MM.1S (cell line): ENCODE measurements at regions not wholly inside any gene's neighbourhood (a gene's known extent, or its start where the extent isn't known, plus 50 kb on each side); places are given as distances from the start of the nearest gene placed in this dataset.

Experiments
- DNase-seq: peaks from one replicate; pipeline ENCODE4 v3.0.0-alpha.2; 2015
- H2AFZ ChIP-seq: fragments of 300-600 bp; sonication (generic); 2 replicates; pipeline ENCODE4 v1.6.0; 2016; ENCODE audit warnings: antibody characterized with exemption, low read length
- H3F3A ChIP-seq: fragments of 300-600 bp; sonication (generic); 2 replicates; pipeline ENCODE4 v1.6.1; 2016; ENCODE audit warnings: mild to moderate bottlenecking, antibody characterized with exemption, low read length, moderate library complexity, mixed read lengths; ENCODE audit not compliant: insufficient read depth
- H3K27ac ChIP-seq: fragments of 300-600 bp; sonication (generic); 2 replicates; pipeline ENCODE4 v1.5.1; 2016; ENCODE audit warnings: mild to moderate bottlenecking, low read length
- H3K27me3 ChIP-seq: fragments of 300-600 bp; sonication (generic); replicated peaks from 2 replicates; pipeline ENCODE4 v1.6.0; 2016; ENCODE audit warnings: low read length; ENCODE audit not compliant: insufficient read depth
- H3K36me3 ChIP-seq: fragments of 300-600 bp; sonication (generic); replicated peaks from 2 replicates; pipeline ENCODE4 v1.6.1; 2016; ENCODE audit warnings: mild to moderate bottlenecking, low read length, mixed read lengths; ENCODE audit not compliant: insufficient read depth
- H3K4me1 ChIP-seq: fragments of 300-600 bp; sonication (generic); 2 replicates; pipeline ENCODE4 v1.6.1; 2016; ENCODE audit warnings: low read length, mixed read lengths
- H3K4me2 ChIP-seq: fragments of 300-600 bp; sonication (generic); 2 replicates; pipeline ENCODE4 v1.6.0; 2016; ENCODE audit warnings: low read depth, low read length
- H3K4me3 ChIP-seq: fragments of 300-600 bp; sonication (generic); 2 replicates; pipeline ENCODE4 v1.5.1; 2016; ENCODE audit warnings: low read length, mixed read lengths
- H3K79me2 ChIP-seq: fragments of 300-600 bp; sonication (generic); 2 replicates; pipeline ENCODE4 v1.6.1; 2016; ENCODE audit warnings: mixed run types, low read length, mixed read lengths
- H3K9ac ChIP-seq: fragments of 300-600 bp; sonication (generic); 2 replicates; pipeline ENCODE4 v1.6.1; 2016; ENCODE audit warnings: low read length, mixed read lengths
- H3K9me2 ChIP-seq: fragments of 300-600 bp; sonication (generic); replicated peaks from 2 replicates; pipeline ENCODE4 v1.6.1; 2016; ENCODE audit warnings: mild to moderate bottlenecking, low read length, mixed read lengths; ENCODE audit not compliant: insufficient read depth
- H3K9me3 ChIP-seq: fragments of 300-600 bp; sonication (generic); replicated peaks from 2 replicates; pipeline ENCODE4 v1.6.1; 2016; ENCODE audit warnings: mild to moderate bottlenecking, low read length, mixed read lengths; ENCODE audit not compliant: insufficient read depth
- H4K20me1 ChIP-seq: fragments of 300-600 bp; sonication (generic); 2 replicates; pipeline ENCODE4 v1.6.1; 2016; ENCODE audit warnings: mild to moderate bottlenecking, low read length, moderate library complexity, mixed read lengths; ENCODE audit not compliant: insufficient read depth
- EZH2 ChIP-seq: fragments of 300-600 bp; sonication (generic); optimal IDR thresholded peaks from 2 replicates; pipeline ENCODE3; 2017; ENCODE audit warnings: low read depth, mild to moderate bottlenecking, antibody characterized with exemption, low read length, mixed read lengths
- EZH2phosphoT487 ChIP-seq: fragments of 300-600 bp; sonication (generic); IDR thresholded peaks from 2 replicates; pipeline ENCODE4 v1.6.1; 2018; ENCODE audit warnings: antibody characterized with exemption, low read length
- TF ChIP-seq, protein P1 (sequence below): fragments of 300-600 bp; sonication (generic); IDR thresholded peaks from 2 replicates; pipeline ENCODE4 v1.5.1; 2016; ENCODE audit warnings: antibody characterized with exemption, low read length, mixed read lengths

DNA sequence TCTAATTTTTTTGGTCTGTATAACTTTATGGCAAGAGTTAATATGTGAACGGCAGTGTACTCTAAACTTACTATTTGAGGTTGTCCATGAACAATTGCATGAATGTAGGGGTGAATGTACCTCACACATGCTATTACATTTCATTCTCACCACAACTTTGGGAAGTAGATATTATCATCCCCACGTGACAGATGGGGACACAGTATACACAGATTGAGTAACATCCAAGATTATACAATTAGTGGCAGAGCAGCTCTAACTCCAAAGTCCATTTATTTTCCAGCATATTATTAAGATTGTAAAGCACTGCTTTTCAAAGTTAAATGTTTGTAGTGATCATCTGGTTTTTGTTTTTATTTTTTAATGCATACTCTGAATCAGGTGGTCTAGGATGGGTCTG lies 622.1 kb upstream of the ZEB2 start:
- H3K9me3 ChIP-seq, result no peaks in the 10 kb centered on the region
- H3K4me1 ChIP-seq, result no peaks in the 10 kb centered on the region

DNA sequence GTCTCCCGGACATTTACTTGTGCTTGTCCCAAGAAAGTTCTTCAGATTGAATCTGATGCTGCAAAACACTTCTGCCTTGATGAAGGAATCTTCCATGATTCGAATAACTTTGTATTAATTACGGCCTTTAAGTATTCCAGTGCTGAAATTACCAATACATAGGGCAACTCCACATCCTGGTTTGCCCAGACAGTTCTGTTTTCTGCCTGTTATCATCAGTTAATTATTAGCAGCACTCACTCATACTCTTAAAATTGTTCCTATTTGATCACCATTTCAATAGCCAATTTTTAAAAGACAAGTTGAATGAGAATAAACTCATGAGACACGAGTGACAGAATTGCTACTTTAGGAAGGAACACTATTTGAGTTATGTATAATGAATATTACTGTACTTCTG lies 620.7 kb upstream of the ZEB2 start:
- Histone ChIP-seq H3K4me1 (no peaks in the 10 kb centered on the region), H3K9me3 (no peaks in the 10 kb centered on the region), H2AFZ (no peak overlapping the region), H3F3A (no peaks in the 10 kb centered on the region), H3K79me2 (no peaks in the 10 kb centered on the region), H3K9me2 (no peaks in the 10 kb centered on the region), H3K27me3 (no peaks in the 10 kb centered on the region), H3K9ac (no peak overlapping the region), H3K27ac (no peak overlapping the region), H3K4me2 (no peak overlapping the region), H3K4me3 (no peak overlapping the region), H4K20me1 (no peaks in the 10 kb centered on the region), H3K36me3 (no peaks in the 10 kb centered on the region)
- TF ChIP-seq EZH2phosphoT487 (no peak), EZH2 (no peak)
- TF ChIP-seq, protein P1, sequence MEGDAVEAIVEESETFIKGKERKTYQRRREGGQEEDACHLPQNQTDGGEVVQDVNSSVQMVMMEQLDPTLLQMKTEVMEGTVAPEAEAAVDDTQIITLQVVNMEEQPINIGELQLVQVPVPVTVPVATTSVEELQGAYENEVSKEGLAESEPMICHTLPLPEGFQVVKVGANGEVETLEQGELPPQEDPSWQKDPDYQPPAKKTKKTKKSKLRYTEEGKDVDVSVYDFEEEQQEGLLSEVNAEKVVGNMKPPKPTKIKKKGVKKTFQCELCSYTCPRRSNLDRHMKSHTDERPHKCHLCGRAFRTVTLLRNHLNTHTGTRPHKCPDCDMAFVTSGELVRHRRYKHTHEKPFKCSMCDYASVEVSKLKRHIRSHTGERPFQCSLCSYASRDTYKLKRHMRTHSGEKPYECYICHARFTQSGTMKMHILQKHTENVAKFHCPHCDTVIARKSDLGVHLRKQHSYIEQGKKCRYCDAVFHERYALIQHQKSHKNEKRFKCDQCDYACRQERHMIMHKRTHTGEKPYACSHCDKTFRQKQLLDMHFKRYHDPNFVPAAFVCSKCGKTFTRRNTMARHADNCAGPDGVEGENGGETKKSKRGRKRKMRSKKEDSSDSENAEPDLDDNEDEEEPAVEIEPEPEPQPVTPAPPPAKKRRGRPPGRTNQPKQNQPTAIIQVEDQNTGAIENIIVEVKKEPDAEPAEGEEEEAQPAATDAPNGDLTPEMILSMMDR, result no peak
- DNase-seq, result no peak

More for the DNA sequence above, 622.1 kb upstream of the ZEB2 start:
- Histone ChIP-seq H3K9ac (no peak overlapping the region), H4K20me1 (no peaks in the 10 kb centered on the region), H3K27ac (no peak overlapping the region), H3K27me3 (no peaks in the 10 kb centered on the region), H3K4me2 (no peak overlapping the region), H3F3A (no peaks in the 10 kb centered on the region), H3K9me2 (no peaks in the 10 kb centered on the region), H3K79me2 (no peaks in the 10 kb centered on the region), H3K36me3 (no peaks in the 10 kb centered on the region), H2AFZ (no peak overlapping the region), H3K4me3 (no peak overlapping the region)
- no peak for DNase-seq
- TF ChIP-seq, protein P1, result no peak
- no peak for TF ChIP-seq EZH2phosphoT487
- TF ChIP-seq EZH2, result no peak

DNA sequence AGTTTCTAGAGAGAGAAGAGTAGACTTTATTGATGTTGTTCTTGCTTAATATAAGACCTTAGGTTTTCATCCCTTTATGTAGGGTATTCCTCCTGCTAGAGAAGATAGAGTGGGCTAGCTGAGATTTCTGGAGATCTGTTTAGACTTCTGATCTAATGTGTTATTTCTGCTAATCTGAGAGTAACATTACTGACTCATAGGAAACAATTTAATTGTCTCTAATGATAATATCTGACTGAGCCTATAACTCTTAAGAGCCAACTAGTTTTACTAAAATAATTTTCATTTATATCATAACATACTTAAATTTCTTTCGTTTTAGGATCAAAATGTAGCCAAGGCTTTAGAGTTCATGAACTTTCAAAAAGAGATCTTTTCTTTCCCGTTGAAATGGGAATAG lies 618.7 kb upstream of the ZEB2 start:
- TF ChIP-seq EZH2 (no peak), EZH2phosphoT487 (no peak)
- TF ChIP-seq, protein P1, result no peak
- Histone ChIP-seq H3K79me2 (no peaks in the 10 kb centered on the region), H3K27me3 (no peaks in the 10 kb centered on the region), H4K20me1 (no peaks in the 10 kb centered on the region), H3K4me1 (no peaks in the 10 kb centered on the region), H2AFZ (no peak overlapping the region), H3K4me2 (no peak overlapping the region), H3K4me3 (no peak overlapping the region), H3K36me3 (no peaks in the 10 kb centered on the region), H3K9ac (no peak overlapping the region), H3K9me3 (no peaks in the 10 kb centered on the region), H3K9me2 (no peaks in the 10 kb centered on the region), H3K27ac (no peak overlapping the region), H3F3A (no peaks in the 10 kb centered on the region)
- no peak for DNase-seq
